Nephron progenitor cell (in vitro differentiated cells): ENCODE measurements at regions not wholly inside any gene's neighbourhood (a gene's known extent, or its start where the extent isn't known, plus 50 kb on each side); places are given as distances from the start of the nearest gene placed in this dataset.

Source experiments
- DNase-seq: peaks from one replicate; pipeline ENCODE4 v3.0.0; 2021
- H3K27ac Mint-ChIP-seq: 2 replicates; pipeline ENCODE4 v1.8.0; 2021; ENCODE audit warnings: mild to moderate bottlenecking, moderate library complexity, mixed read lengths
- H3K27me3 Mint-ChIP-seq: 2 replicates; pipeline ENCODE4 v1.8.0; 2021; ENCODE audit warnings: mild to moderate bottlenecking, low read depth, mixed read lengths; ENCODE audit not compliant: poor library complexity
- H3K36me3 Mint-ChIP-seq: 2 replicates; pipeline ENCODE4 v1.8.0; 2021; ENCODE audit warnings: low read depth, mixed read lengths
- H3K4me1 Mint-ChIP-seq: 2 replicates; pipeline ENCODE4 v1.8.0; 2021; ENCODE audit warnings: mixed read lengths
- H3K4me3 Mint-ChIP-seq: 2 replicates; pipeline ENCODE4 v1.8.0; 2021; ENCODE audit warnings: mild to moderate bottlenecking, moderate library complexity, mixed read lengths
- H3K9me3 Mint-ChIP-seq: 2 replicates; pipeline ENCODE4 v1.8.0; 2021; ENCODE audit warnings: mild to moderate bottlenecking, moderate library complexity, mixed read lengths
- TF ChIP-seq, protein P1 (sequence below): fragments of 200-600 bp; sonication (generic); IDR thresholded peaks from 2 replicates; pipeline ENCODE4 v1.5.0; 2021; ENCODE audit warnings: antibody characterized with exemption

DNA sequence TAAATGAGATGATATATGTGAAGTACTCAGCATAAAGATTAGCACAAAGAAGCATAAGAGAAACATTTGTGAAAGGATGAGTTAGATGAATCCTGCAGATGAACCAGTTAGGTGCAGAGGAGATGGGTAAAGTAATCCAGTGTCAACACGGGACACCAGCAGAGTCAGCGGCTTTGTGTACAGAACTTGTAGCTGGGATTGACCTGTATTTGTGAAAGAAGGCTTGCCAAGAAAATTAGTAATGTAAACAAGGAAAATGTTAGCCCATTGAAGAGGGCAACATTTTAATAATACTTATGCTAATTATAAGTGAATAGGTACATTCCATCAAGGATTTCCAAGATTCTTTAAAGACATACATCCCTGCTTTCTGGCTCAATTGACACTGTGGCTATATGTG, 255.7 kb downstream of the PTEN start:
- H3K4me1 Mint-ChIP-seq, result peaks cover 10% of the 10 kb centered on the region
- DNase-seq, result no peak
- H3K9me3 Mint-ChIP-seq, result no peaks in the 10 kb centered on the region
- no peaks in the 10 kb centered on the region for H3K36me3 Mint-ChIP-seq
- H3K4me3 Mint-ChIP-seq, result no peak overlapping the region
- TF ChIP-seq, protein P1, sequence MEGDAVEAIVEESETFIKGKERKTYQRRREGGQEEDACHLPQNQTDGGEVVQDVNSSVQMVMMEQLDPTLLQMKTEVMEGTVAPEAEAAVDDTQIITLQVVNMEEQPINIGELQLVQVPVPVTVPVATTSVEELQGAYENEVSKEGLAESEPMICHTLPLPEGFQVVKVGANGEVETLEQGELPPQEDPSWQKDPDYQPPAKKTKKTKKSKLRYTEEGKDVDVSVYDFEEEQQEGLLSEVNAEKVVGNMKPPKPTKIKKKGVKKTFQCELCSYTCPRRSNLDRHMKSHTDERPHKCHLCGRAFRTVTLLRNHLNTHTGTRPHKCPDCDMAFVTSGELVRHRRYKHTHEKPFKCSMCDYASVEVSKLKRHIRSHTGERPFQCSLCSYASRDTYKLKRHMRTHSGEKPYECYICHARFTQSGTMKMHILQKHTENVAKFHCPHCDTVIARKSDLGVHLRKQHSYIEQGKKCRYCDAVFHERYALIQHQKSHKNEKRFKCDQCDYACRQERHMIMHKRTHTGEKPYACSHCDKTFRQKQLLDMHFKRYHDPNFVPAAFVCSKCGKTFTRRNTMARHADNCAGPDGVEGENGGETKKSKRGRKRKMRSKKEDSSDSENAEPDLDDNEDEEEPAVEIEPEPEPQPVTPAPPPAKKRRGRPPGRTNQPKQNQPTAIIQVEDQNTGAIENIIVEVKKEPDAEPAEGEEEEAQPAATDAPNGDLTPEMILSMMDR, result no peak
- H3K27me3 Mint-ChIP-seq, result peaks cover 14% of the 10 kb centered on the region
- no peak overlapping the region for H3K27ac Mint-ChIP-seq

DNA sequence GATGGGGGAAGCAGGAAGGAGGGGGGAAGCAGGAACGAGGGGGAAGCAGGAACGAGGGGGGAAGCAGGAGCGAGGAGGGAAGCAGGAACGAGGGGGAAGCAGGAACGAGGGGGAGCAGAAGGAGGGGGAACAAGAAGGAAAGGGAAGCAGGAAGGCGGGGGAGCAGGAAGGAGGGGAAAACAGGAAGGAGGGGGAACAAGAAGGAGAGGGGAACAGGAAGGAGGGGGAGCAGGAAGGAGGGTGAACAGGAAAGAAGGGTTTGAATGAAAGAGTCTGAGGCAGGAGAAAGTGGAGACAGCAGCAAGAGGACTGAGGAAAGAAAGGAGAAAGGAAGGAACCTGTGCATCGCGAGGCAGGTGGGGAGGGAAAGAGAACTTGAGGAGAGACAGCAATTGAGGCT, 256.6 kb downstream of the PTEN start:
- Mint-ChIP-seq H3K27me3 (peaks cover 14% of the 10 kb centered on the region), H3K36me3 (no peaks in the 10 kb centered on the region), H3K4me1 (peaks cover 10% of the 10 kb centered on the region), H3K9me3 (no peaks in the 10 kb centered on the region), H3K4me3 (no peak overlapping the region), H3K27ac (peak overlapping the region; percentile 43)
- DNase-seq, result no peak
- TF ChIP-seq, protein P1, result no peak

DNA sequence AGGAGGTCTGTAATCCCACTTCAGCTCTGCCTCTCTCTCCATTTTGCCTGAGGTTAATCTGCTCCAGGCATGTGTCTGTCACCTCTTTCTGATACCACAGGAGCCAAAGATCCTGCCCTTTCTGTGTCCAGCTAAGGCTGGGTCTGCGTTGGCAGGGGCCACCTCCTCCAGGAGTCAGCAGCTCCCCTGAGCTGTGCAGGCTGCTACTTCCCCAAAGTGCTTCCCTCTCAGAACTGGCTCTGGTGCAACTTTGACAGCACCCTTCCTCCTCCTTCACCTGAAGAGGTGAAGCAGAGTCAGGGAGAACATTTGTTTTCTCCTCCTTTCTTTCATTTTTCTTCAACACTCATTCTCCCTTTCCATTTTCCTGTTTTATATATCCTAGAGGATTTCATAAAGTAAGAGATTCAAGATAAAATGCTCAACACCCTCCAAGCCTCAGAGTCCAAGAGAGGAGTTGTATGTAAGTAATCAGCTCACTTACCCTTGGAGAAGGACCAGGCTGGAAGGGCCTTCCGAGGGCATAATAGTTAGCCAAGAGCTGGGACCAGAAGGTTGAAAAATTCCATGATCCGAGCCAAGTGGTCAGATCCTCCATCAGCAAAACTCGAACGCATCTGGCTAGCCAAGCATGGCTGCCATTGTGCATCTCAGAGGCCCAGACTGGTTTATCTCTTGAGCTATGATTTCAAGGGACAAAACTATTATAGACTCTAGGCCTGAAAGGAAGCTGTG, 257.3 kb downstream of the PTEN start:
- Mint-ChIP-seq H3K4me1 (peaks cover 10% of the 10 kb centered on the region), H3K4me3 (no peak overlapping the region), H3K27me3 (peaks cover 14% of the 10 kb centered on the region), H3K36me3 (no peaks in the 10 kb centered on the region), H3K27ac (no peak overlapping the region), H3K9me3 (no peaks in the 10 kb centered on the region)
- no peak for DNase-seq
- TF ChIP-seq, protein P1, result no peak

DNA sequence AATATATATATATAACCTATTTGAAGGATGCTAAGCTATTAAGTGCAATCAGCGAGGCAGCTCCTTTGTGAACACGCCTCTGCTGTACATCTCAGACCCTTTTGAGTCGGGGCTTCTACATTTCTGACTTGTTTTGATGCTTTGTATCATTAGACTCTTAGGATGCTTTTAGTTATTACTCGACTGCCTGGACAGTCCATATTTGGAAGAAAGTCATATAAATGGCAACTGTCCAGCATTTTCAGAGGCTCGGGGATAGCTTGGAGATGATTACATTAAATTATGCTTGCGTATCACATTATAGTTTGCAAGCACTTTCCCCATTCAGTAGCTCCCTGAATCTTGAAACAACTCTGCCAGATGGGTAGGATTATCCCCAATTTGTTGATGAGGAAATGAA, 257.9 kb downstream of the PTEN start:
- H3K9me3 Mint-ChIP-seq, result no peaks in the 10 kb centered on the region
- TF ChIP-seq, protein P1, result no peak
- DNase-seq, result no peak
- H3K4me3 Mint-ChIP-seq, result no peak overlapping the region
- peaks cover 14% of the 10 kb centered on the region for H3K27me3 Mint-ChIP-seq
- H3K4me1 Mint-ChIP-seq, result peaks cover 10% of the 10 kb centered on the region
- no peaks in the 10 kb centered on the region for H3K36me3 Mint-ChIP-seq
- H3K27ac Mint-ChIP-seq, result no peak overlapping the region

DNA sequence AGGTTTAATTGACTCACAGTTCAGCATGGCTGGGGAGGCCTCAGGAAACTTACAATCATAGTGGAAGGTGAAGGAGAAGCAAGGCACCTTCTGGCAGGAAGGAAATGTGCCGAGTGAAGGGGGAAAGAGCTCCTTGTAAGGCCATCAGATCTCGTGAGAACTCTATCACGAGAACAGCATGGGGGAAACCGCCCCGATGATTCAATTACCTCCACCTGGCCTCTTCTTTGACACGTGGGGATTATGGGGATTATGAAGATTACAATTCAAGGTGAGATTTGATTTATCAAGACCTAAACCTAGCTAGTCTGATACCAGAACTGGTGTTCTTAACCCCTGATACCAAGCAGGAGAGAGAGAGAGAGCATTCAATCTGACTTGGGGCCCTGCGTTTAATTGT, 258.7 kb downstream of the PTEN start:
- Mint-ChIP-seq H3K36me3 (no peaks in the 10 kb centered on the region), H3K4me1 (peaks cover 10% of the 10 kb centered on the region), H3K27ac (no peak overlapping the region), H3K27me3 (peaks cover 14% of the 10 kb centered on the region), H3K9me3 (no peaks in the 10 kb centered on the region), H3K4me3 (no peak overlapping the region)
- no peak for DNase-seq
- TF ChIP-seq, protein P1, result no peak

DNA sequence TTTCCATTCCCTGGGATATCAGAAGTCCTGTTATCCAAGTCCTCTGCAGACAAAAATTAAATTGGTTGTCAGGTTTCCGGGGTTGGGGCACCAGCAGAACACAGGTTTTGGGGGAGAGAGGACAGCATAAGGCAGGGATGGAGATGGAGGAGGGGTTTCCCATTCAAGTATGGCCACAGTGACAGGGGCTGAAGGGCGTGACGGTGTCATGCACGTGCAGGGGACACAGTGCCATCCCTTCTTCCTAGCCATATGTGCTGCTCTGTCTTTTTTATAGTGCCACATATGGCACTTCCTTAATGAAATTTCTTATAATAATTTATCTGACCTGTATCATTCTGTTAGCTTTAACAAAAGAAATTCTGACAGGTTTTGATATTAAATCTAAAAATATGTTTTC, 259.2 kb downstream of the PTEN start:
- Mint-ChIP-seq H3K4me3 (no peak overlapping the region), H3K36me3 (no peaks in the 10 kb centered on the region), H3K4me1 (peaks cover 10% of the 10 kb centered on the region), H3K27ac (no peak overlapping the region), H3K9me3 (no peaks in the 10 kb centered on the region), H3K27me3 (peaks cover 14% of the 10 kb centered on the region)
- no peak for DNase-seq
- TF ChIP-seq, protein P1, result no peak
